Activated T-cell treated with anti-CD3 and anti-CD28 coated beads, Interleukin-2, amount 50 U/mL, for 48 hours (primary cell): ENCODE measurements at regions not wholly inside any gene's neighbourhood (a gene's known extent, or its start where the extent isn't known, plus 50 kb on each side); places are given as distances from the start of the nearest gene placed in this dataset.

Experiments
- DNase-seq, 2 experiments: peaks; one replicate each; pipeline ENCODE4 v3.0.0-alpha.2; 2020

DNA sequence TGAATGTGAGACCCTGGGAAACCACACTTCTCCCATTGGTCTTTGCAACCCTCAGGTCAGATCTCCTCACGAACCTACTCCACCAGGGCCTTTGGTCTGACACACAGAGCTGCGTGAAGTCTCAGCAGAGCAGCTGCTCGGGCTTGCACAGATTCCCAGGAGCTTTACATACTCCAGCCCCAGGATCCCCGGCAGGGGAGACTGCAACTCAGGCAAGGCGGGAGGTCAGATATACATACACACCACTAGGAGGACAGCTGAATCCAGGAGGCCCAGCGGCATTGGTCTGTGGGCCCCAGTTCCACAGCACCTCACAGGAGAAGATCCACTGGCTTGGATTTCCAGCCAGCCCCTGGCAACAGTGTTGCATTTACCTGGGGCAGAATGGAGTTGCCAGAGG is 239.2 kb downstream of the GPAM start:
- DNase-seq, result no peak

DNA sequence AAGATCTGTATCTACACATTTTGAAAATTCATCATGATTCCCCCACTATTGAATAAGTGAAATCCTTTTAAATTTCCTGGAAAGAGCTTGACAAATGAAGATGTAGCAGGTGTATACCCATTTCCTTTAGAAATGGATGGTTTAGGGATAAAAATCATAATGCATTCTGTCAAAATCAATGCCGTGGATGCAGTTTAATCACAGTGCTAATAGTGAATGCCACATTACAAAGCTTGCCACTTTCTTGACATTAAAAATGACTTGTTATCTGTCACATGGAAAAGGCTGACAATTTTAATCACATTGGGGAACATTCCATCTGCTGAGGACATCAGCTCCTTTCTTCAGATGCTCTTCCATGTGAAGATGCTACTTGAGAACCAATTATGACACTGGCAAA is 229.6 kb downstream of the GPAM start:
- DNase-seq, result no peak

DNA sequence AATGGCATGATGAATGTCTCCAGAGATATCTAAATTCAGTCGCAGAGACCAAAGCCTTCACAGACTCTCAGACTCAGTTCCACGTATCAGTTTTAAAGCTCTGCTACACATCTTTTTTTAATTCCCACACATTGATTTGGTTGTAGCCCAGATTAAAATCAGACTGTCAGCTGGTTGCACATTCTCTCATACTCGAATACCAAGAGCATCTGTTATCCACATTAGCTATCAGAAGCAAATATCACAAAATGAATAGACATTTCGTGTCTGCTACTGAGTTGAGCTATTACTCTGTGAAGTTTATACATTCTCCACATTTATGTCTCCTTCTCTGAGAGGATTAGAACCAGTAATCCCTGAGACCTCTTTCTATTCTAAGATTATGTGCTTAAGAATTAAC is 229.2 kb downstream of the GPAM start:
- no peak for DNase-seq

DNA sequence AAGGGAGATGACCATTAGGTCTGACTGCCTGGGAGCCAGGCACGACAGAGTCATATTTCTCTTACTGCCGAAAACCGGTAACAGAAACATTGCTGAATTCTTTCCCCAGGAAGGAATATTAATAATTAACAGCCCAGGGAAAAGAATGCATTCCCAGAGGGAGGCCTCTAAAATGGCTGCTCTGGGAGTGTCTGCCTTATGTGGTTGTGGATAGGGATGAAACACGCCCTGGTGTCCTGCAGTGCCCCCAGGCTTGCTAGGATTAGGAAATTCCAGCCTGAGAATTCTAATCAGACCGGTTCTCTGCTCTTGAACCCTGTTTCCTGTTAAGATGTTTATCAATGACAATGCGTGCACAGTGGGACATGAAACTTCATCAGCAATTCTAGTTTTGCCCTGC is 226.7 kb downstream of the GPAM start:
- DNase-seq, result no peak

DNA sequence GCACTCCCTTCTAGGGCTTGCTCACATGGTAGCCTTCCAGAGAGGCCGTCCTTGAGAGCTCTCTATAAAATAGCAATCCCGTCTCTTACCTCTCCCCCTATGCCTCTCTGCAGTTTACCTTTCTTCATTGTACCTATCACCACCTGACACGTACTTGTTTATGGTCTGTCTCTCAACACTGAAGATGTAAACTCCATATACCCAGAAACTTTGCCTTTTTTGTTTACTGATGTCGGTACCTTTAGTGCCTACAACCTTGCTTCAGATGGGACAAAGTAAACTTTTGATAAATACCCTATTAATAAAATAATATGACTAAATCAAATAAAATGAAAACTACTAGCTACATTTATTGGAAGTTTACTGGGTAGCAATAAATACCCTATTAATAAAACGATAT is 220.6 kb downstream of the GPAM start:
- no peak for DNase-seq

DNA sequence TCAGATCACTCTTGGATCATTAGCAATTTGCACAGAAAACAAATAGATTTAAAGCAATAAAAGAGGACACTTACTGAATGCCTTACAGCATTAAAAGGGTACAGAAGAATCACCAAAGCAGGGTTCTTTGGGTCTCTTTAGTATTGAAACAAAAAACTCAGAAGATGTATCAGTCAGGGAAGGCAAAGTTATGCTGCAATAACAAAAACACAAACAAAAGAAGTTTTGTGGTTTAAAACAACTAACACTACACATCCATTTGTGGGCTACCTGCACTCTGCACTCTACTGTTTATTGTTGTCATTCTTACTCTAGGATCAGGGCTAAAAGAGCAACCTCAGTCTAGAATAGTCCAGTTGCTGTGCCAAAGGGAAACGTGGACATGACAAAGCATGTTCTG is 216.4 kb downstream of the GPAM start:
- no peak for DNase-seq

DNA sequence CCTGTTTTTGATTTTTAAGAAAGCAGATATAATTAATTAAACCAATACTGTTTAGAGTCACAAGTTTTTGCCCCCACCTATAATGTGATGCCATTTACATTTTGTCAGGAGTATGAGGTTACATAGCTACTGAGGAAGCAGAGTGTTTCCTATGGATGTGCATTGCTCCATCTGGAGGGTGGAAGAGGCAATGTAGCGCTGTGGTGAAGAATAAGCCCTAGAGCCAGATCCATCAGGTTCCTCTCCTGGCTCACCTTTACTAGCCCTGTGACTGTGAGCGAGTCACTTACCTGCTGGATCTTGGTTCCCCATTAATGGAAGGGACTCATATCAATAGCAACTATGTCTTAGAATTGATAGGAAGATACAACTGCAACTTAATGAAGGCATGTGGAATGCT is 216.0 kb downstream of the GPAM start:
- DNase-seq, result no peak

DNA sequence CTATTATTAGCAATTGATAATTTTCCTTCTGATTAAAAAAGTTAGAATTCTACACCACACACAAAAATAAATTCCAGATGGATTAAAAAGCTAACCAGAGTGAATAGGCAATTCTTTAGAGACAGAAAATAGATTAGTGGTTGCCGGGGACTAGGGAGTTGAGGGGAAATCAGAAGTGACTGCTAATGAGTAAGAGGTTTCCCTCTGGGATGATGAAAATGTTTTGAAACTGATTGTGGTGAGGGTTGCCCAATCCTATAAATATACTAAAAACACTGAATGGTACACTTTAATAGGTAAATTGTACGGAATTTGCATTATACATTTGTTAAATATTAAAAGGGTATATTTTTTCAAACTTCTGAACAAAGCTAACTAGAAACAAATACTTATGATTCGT is 214.9 kb downstream of the GPAM start:
- no peak for DNase-seq

DNA sequence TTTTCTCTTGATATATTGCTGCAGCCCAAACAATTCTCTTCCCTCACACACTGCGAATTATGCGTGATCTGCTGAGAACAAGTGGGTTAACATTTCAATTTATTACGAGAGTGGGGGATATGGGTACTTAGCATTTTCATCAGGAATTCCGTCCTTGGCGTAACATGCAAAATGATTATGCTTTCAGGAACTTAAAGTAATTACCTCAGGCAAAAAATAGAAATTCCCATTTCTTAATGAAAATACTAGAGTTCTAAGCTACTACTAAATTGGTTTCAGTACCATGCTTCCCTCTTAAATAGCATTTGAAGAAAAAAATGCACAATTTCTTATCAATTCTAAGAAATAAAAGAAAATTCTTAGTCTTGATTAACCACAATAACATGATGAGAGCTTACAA is 213.5 kb downstream of the GPAM start:
- no peak for DNase-seq

DNA sequence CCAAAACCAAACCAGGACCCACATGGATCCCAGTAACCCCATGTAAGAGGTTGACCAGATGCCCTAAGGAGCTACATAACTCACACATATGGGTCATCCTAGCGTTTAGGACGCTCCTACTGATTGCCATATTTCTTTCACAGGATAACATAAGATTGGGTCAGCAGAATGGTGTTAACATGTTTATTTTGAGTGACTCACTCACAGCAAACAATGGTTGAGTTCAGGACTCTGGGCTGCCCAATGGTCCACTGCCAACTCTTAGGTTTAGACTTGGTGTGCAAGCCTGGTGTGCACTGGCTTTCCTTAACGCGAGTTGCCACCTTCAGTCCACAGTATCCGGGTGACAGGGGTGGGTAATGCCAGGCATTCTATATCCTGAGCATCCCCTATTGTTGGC is 211.5 kb downstream of the GPAM start:
- no peak for DNase-seq

DNA sequence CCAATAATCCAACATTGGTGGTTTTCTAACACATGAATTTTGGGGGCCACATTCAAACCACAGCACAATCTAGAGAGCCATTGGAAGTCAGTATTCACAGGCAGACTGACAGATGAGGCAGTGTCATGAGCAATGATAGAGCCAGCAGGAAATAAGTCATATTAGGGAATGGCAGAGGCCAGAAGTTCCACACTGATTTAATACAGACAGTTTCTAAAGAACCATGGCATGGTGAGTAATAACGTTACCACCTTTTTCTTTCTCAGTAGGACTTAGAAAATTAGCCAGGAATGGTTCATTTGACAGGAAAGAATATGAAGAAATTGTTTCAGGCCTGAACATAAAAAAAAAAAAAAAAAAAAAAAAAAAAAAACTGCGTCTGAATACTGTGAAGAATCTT is 210.3 kb downstream of the GPAM start:
- no peak for DNase-seq

DNA sequence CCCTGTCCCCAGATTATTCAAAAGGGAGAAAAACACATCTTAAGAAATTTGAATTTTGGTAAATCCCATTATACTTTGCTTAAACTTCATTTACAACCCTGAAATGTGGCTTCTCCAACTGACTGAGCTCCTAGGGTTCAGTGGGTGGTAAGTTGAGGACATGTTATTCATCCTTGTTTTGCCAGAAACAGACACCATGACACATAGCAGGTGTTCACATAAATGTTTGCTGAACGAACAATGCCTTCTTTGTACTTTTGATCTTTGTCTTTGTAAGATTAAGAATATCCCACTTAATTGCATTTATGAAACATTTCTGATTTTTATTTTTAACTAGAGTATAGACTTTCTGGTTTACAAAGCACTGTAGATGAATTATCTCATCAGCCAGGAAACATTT is 209.7 kb downstream of the GPAM start:
- no peak for DNase-seq

DNA sequence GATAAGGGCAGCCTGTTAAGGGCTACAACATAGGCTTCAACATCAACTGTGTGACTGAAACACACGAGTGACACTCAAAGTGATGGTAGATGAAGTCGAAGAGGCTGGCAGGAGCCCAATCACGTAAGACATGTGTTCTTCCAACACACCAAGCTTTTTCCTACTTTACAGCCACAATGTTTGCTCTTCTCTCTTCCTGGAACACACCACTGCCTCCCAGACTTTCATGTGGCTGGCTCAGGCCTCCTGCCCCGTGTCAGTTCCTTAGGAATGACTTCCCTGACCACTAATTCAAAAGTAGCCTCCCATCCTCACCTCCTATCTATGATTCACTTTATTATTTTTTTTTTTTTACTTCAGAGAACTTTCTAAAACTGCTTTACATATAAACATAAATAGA is 209.2 kb downstream of the GPAM start:
- DNase-seq, result no peak

DNA sequence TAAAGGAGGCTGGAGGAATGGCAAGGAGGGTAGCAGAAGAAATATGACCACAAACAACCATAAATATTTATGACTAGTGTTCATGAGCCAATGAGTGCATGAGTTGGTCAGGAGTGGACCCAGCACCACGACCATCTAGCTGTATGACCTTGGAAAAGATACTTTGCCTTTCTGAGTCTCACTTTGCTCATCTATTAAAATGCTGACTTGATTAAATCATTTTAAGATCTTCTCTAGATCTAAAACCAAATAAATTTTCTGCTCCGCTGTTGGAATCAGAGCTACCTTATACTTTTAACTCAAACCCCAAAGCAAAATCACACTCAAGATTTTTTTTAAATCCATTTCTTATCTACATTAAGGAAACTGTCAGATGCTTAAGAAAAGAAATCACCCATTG is 207.0 kb downstream of the GPAM start:
- no peak for DNase-seq

DNA sequence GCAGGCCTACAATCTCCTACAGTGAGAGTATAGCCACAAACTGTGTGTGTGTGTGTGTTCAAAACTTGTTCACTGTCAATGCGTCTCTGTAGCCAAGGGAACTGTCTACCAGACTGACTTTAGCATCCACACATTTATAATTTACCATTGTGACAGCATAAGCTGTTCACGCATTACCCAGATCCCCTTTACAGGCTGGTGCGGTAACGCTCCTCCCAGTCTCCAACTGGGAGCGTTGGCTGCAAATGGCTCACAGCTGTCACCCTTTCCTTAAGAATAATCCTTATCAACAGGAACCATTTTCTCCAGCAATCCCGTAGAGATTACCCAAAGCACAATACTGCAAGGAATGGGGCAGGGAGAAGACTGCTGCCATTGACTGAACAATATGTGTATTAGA is 199.5 kb downstream of the GPAM start:
- DNase-seq, result no peak

DNA sequence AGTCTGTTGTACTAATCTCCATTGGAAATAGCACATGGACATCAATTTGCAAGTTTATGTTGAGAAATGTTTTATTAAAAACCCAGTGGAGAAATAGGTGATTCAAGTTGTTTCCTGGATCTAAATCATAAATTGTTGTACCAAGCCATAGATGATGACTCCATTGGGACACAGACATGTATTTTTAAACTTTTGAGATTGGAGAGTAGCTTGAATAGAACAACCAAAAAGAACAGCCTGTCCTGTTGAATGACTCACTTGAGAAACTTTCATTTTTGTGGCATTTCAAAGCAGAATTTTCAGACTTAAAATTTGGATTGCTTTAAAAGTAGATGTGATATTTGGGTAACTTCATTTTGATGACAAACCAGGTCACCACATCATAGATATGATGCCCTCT is 197.5 kb downstream of the GPAM start:
- no peak for DNase-seq

DNA sequence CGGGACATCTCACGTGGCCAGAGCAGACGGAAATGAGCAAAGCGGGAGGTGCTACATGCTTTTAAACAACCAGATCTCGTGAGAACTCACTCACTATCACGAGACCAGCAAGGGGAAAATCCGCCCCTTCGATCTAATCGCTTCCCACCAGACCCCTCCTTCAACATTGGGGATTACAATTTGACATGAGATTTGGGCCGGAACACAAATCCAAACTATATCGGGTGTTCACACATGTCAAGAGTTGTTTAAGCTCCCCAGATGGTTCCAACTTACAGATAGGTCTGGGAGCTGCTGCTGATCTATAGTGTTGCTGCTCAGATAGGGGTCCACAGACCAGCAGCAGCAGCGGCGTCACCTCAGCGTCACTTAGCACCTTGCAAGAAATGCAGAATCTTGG is 194.9 kb downstream of the GPAM start:
- no peak for DNase-seq

DNA sequence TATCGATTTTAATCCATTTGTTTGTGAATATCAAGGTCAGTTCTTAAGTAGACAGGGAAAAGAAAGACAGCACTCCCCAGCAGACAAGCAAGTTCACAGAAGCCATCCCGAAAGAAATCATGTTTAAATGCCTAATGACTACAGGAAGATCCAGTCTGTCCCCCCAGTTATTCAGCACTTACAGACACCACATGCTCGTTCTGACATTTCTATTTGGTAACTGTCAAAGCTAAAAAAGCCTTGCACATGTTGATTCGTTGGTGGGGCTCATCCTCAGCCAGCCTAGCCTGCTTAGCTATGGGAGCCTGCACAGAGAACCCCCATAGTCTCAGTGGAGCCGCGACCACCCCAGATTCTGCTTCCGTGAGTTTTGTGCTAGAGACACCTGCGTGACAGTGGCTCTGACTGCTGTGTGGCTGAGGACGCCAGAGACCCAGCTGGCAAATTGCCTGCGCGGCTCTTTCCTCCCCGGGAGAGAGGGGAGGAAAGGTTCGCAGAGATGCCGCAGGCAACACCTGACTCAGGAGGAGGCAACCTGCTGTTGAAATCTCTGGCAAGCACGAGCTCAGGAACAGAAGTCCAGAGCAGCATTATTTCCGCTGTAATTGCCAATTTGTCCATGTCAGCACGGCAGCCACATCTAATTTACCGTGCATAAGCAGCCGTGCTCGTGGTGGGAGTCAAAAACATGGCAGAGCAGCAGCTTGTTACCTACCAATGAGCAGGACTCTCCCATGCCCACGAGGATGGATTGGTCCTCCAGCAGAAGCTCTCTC is 194.2 kb downstream of the GPAM start:
- DNase-seq, result no peak

DNA sequence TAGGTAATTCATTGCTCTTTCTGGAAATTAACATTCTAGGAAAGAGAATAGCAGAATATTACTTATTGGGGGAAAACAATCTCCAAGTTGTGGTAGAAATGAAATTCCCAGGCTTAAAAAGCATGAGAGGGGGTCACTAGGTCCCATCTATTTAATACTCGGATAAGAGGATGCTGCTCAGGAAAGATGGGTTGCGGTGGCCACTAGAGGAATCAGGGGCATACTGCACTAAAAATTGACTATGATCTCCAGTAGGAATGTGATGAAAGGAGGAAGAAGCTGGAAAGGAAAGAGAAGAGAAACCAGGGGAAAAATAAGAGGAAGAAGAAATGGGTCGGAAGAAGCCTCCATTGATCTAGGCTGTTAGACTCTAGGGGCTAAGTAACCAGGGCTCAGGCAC is 192.8 kb downstream of the GPAM start:
- DNase-seq, result no peak

DNA sequence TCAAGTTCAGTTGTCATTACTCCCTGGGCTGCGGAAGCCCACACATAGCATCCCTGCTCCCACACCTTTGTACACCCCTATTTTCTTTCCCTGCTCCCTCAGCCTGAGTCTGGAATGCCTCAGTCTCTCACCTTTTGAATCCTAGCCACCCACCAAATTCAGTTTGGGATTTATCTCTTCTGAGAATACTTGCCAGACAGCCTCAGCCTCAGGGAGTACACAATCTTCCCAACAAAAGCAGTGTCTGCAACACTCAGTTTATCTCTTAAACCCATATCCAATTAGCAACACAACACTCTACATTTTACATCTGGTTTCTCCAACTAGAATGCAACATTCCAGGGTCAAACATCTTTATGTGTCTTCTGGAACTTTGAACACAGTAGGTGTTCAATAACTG is 190.2 kb downstream of the GPAM start:
- DNase-seq, result no peak

DNA sequence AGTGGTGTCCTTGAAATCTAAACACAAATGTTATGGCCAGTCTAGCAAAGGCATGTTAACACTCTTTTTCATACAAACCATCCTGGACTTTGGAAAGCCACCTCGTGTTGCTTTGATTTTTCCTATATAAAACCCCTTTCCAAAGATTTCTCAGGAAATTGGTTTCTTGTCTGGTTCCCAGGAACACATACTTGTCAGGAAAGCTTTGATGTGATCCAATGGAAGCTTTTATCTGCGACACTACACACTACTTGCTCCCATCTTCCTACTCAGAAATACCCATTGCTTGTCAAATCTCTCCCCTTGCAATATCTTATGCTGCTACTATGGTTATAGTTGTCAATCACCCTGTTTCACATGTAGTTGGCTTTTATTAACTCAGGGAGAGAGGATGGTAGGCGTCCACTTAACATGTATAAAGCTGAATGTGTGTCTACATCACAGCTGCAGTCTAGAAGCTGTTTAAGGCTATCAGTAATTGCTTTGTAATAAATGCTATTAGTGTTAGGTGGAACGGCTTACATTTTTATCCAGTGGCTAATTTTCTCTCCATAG is 189.6 kb downstream of the GPAM start:
- DNase-seq, result no peak

DNA sequence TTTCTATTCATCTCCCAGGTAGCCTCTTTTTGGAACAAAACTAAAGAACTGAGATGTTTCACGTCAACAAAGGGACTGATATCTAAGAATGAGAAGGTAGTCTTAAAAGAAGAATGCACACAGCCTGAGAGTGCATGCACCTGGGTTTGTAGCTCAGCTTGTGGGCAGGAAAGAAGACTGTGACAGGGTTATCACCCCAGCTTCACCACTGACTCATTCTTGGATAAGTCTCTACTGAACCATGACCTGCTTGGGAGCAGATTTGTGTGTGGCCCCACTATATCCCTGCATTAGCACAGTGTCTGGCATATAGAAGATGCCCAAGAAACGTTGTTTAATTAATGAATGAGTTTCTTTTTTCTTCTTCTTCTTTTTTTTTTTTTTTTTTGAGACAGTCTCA is 187.5 kb downstream of the GPAM start:
- no peak for DNase-seq

DNA sequence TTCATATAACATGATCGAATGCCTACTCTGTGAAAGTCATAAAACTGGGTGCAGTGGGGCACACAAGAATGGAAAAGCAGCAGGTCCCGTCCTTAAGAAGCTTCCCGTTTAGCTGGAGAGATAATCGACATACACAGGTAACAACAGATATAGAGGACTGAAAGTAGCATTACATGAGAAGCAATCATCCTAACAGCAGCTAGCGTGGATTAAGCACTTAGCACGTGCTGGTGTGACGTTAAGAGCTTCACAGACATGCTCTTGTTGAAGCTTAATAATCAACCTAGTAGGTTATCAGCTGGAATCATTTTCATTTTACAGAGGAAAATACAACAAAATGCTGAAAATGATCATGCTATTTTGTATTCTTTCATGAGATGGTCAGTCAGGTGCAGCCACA is 184.8 kb downstream of the GPAM start:
- DNase-seq, result no peak

DNA sequence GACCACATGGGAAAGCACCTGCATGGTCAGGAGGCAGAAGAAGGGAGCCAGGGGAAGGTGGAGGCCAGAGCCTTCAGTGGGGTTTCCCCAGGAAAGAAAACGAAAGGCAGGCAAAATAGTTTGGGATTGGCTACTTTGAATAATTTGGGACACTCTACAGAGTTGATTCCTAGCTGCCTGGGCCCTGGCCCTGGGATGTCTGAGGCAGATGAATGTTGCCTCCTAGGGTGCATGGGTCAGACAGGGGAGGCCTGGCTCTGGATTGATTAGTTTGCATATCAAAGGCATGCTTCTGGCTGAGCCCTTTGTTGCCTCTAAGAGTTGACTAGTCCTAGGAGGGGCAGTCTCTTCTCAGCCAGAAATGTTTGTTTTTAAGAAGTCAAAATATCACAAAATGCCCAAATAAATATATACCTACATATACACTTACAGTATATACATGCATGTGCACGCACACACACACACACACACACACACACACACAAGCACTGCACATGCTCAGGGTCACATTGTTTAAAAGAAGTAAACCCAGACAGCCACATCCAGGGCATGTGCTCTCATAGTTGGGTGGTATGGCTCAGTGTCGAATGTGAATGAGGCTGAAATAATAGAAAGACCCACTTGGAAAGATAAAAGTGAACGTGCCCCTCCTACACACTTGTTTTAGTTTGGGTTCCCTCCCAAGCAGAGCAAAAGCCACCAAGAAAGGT is 184.2 kb downstream of the GPAM start:
- DNase-seq, result no peak

DNA sequence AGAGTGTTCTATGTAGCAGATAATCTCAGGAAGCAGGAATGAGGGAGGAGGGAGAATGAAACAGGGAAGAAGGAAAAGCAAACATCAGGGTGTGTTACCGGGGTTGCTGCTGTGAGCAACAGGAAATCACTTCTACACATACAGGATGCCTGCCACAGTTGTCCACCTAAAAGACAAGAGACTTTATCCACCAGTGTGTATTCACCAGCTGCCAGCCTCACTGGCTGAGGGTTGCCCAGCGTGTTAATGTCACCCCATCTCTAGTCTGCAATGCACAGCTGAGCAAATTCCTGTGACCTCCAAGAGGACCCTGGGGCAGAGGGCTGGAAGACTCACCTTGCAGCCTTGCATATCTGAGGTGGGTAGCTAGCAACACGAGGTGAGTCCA is 183.7 kb downstream of the GPAM start:
- DNase-seq, result no peak
